MM.1S (cell line): ENCODE measurements at regions not wholly inside any gene's neighbourhood (a gene's known extent, or its start where the extent isn't known, plus 50 kb on each side); places are given as distances from the start of the nearest gene placed in this dataset.
A peak's percentile ranks its signal among the peaks of the same experiment; 100 is the strongest.

ENCODE experiments used
- DNase-seq: peaks from one replicate; pipeline ENCODE4 v3.0.0-alpha.2; 2015
- H2AFZ ChIP-seq: fragments of 300-600 bp; sonication (generic); 2 replicates; pipeline ENCODE4 v1.6.0; 2016; ENCODE audit warnings: antibody characterized with exemption, low read length
- H3F3A ChIP-seq: fragments of 300-600 bp; sonication (generic); 2 replicates; pipeline ENCODE4 v1.6.1; 2016; ENCODE audit warnings: mild to moderate bottlenecking, antibody characterized with exemption, low read length, moderate library complexity, mixed read lengths; ENCODE audit not compliant: insufficient read depth
- H3K27ac ChIP-seq: fragments of 300-600 bp; sonication (generic); 2 replicates; pipeline ENCODE4 v1.5.1; 2016; ENCODE audit warnings: mild to moderate bottlenecking, low read length
- H3K27me3 ChIP-seq: fragments of 300-600 bp; sonication (generic); replicated peaks from 2 replicates; pipeline ENCODE4 v1.6.0; 2016; ENCODE audit warnings: low read length; ENCODE audit not compliant: insufficient read depth
- H3K36me3 ChIP-seq: fragments of 300-600 bp; sonication (generic); replicated peaks from 2 replicates; pipeline ENCODE4 v1.6.1; 2016; ENCODE audit warnings: mild to moderate bottlenecking, low read length, mixed read lengths; ENCODE audit not compliant: insufficient read depth
- H3K4me1 ChIP-seq: fragments of 300-600 bp; sonication (generic); 2 replicates; pipeline ENCODE4 v1.6.1; 2016; ENCODE audit warnings: low read length, mixed read lengths
- H3K4me2 ChIP-seq: fragments of 300-600 bp; sonication (generic); 2 replicates; pipeline ENCODE4 v1.6.0; 2016; ENCODE audit warnings: low read depth, low read length
- H3K4me3 ChIP-seq: fragments of 300-600 bp; sonication (generic); 2 replicates; pipeline ENCODE4 v1.5.1; 2016; ENCODE audit warnings: low read length, mixed read lengths
- H3K79me2 ChIP-seq: fragments of 300-600 bp; sonication (generic); 2 replicates; pipeline ENCODE4 v1.6.1; 2016; ENCODE audit warnings: mixed run types, low read length, mixed read lengths
- H3K9ac ChIP-seq: fragments of 300-600 bp; sonication (generic); 2 replicates; pipeline ENCODE4 v1.6.1; 2016; ENCODE audit warnings: low read length, mixed read lengths
- H3K9me2 ChIP-seq: fragments of 300-600 bp; sonication (generic); replicated peaks from 2 replicates; pipeline ENCODE4 v1.6.1; 2016; ENCODE audit warnings: mild to moderate bottlenecking, low read length, mixed read lengths; ENCODE audit not compliant: insufficient read depth
- H3K9me3 ChIP-seq: fragments of 300-600 bp; sonication (generic); replicated peaks from 2 replicates; pipeline ENCODE4 v1.6.1; 2016; ENCODE audit warnings: mild to moderate bottlenecking, low read length, mixed read lengths; ENCODE audit not compliant: insufficient read depth
- H4K20me1 ChIP-seq: fragments of 300-600 bp; sonication (generic); 2 replicates; pipeline ENCODE4 v1.6.1; 2016; ENCODE audit warnings: mild to moderate bottlenecking, low read length, moderate library complexity, mixed read lengths; ENCODE audit not compliant: insufficient read depth
- EZH2 ChIP-seq: fragments of 300-600 bp; sonication (generic); optimal IDR thresholded peaks from 2 replicates; pipeline ENCODE3; 2017; ENCODE audit warnings: low read depth, mild to moderate bottlenecking, antibody characterized with exemption, low read length, mixed read lengths
- EZH2phosphoT487 ChIP-seq: fragments of 300-600 bp; sonication (generic); IDR thresholded peaks from 2 replicates; pipeline ENCODE4 v1.6.1; 2018; ENCODE audit warnings: antibody characterized with exemption, low read length
- TF ChIP-seq, protein P1 (sequence below): fragments of 300-600 bp; sonication (generic); IDR thresholded peaks from 2 replicates; pipeline ENCODE4 v1.5.1; 2016; ENCODE audit warnings: antibody characterized with exemption, low read length, mixed read lengths

DNA sequence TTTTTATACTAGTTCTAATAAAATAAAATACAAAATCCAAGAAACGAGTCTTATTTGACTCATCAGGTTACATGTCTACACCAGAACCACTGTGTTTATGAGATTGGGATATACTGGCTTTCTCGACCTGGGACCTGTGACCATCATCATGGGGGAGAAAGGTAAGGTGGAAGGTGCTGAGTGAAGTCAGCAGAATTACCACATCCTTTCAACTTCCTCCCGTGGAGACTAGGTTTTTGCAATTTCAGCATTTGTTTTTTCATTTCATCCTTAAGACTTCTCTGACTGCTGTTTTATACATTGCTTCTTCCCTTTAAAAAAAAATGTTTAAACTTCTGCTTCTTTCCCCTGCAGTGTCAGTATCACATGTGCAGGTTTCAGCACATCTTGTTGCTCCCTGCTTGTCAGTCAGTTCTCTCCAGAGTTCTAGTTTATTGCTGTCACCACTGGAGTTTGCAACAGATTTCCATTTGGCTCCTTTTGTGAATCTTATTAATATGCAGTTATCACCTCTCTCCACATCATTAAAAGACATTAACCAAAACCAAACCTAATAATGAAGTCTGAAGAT lies 60.4 kb upstream of the HAO2 start:
- H3K27ac ChIP-seq: peak overlapping the region; percentile 52; the same call in 1 of the 2 replicates
- no peaks in the 10 kb centered on the region for H4K20me1 ChIP-seq
- H3K36me3 ChIP-seq: no peaks in the 10 kb centered on the region
- peak overlapping the region; percentile 37 for H3K4me2 ChIP-seq
- H3K9ac ChIP-seq: no peak overlapping the region
- no peak overlapping the region for H3K4me3 ChIP-seq
- H3K4me1 ChIP-seq: peaks cover 7% of the 10 kb centered on the region; the same call in 1 of the 2 replicates
- no peaks in the 10 kb centered on the region for H3K9me2 ChIP-seq
- no peaks in the 10 kb centered on the region for H3K79me2 ChIP-seq
- DNase-seq: peak; percentile 56
- TF ChIP-seq, protein P1, sequence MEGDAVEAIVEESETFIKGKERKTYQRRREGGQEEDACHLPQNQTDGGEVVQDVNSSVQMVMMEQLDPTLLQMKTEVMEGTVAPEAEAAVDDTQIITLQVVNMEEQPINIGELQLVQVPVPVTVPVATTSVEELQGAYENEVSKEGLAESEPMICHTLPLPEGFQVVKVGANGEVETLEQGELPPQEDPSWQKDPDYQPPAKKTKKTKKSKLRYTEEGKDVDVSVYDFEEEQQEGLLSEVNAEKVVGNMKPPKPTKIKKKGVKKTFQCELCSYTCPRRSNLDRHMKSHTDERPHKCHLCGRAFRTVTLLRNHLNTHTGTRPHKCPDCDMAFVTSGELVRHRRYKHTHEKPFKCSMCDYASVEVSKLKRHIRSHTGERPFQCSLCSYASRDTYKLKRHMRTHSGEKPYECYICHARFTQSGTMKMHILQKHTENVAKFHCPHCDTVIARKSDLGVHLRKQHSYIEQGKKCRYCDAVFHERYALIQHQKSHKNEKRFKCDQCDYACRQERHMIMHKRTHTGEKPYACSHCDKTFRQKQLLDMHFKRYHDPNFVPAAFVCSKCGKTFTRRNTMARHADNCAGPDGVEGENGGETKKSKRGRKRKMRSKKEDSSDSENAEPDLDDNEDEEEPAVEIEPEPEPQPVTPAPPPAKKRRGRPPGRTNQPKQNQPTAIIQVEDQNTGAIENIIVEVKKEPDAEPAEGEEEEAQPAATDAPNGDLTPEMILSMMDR: no peak
- 0 out of 2 replicates have a peak, but pooled peaks cover 4% of the 10 kb centered on the region for H3F3A ChIP-seq
- H3K27me3 ChIP-seq: no peaks in the 10 kb centered on the region
- no peak overlapping the region for H2AFZ ChIP-seq
- H3K9me3 ChIP-seq: no peaks in the 10 kb centered on the region

DNA sequence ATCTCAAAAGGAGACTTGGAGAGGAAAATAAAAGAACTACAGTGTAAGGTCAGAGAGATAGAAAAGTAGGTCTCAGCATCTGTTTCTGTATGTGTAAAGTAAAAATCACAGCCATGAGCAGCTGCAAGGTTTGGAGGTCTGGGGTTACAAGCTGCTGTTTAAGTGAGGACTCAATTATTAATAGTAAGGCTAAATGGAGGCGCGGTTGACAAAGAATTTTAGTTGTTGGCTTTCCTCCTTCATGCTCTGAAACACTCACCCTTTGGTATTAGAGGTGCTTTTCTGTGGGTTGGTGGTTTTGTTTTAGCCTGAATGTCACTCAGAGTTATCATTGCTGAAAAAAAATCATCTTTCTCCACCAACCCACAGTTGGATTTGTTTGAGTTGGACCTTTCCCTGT lies 59.8 kb upstream of the HAO2 start:
- TF ChIP-seq, protein P1: no peak
- TF ChIP-seq EZH2phosphoT487: no peak
- no peak for TF ChIP-seq EZH2
- H3K9me3 ChIP-seq: no peaks in the 10 kb centered on the region
- H3K27ac ChIP-seq: peak overlapping the region; percentile 52; the same call in 1 of the 2 replicates
- peaks cover 7% of the 10 kb centered on the region; the same call in 1 of the 2 replicates for H3K4me1 ChIP-seq
- H3K4me3 ChIP-seq: no peak overlapping the region
- peak; percentile 37 for DNase-seq
- H3K36me3 ChIP-seq: no peaks in the 10 kb centered on the region
- H3K9ac ChIP-seq: no peak overlapping the region
- H3K79me2 ChIP-seq: no peaks in the 10 kb centered on the region
- H3K4me2 ChIP-seq: peak overlapping the region; percentile 37
- 0 out of 2 replicates have a peak, but pooled peaks cover 4% of the 10 kb centered on the region for H3F3A ChIP-seq
- no peak overlapping the region for H2AFZ ChIP-seq
- no peaks in the 10 kb centered on the region for H3K9me2 ChIP-seq
- no peaks in the 10 kb centered on the region for H3K27me3 ChIP-seq
- H4K20me1 ChIP-seq: no peaks in the 10 kb centered on the region

DNA sequence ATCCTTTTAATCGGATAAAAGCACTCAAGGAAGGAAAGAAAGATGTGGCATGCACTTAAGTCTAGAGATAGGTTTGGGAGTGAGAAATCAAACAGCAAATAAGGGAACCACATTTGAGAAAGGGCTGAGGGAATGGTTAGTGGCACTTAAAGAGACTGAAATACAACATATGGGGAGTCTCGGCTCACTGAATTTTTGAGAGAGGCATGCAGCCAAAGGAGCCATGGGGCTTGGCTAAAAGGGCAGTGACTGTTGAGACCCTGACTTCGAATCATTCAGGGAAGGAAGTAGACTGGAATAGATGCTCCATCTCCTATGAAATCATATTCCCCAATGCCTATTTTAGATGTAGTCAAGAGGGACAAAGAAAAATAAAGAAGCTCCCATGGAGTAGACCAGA lies 58.3 kb upstream of the HAO2 start:
- H3K27ac ChIP-seq: no peak overlapping the region
- H3K9me2 ChIP-seq: no peaks in the 10 kb centered on the region
- no peaks in the 10 kb centered on the region for H3K9me3 ChIP-seq
- DNase-seq: no peak
- H3K4me2 ChIP-seq: no peak overlapping the region
- H3K9ac ChIP-seq: no peak overlapping the region
- no peak overlapping the region for H2AFZ ChIP-seq
- H3F3A ChIP-seq: 0 out of 2 replicates have a peak, but pooled peaks cover 4% of the 10 kb centered on the region
- H4K20me1 ChIP-seq: no peaks in the 10 kb centered on the region
- no peaks in the 10 kb centered on the region for H3K27me3 ChIP-seq
- no peaks in the 10 kb centered on the region for H3K79me2 ChIP-seq
- no peak for TF ChIP-seq EZH2
- TF ChIP-seq, protein P1: no peak
- TF ChIP-seq EZH2phosphoT487: no peak
- H3K4me3 ChIP-seq: no peak overlapping the region
- H3K36me3 ChIP-seq: no peaks in the 10 kb centered on the region
- H3K4me1 ChIP-seq: peaks cover 7% of the 10 kb centered on the region; the same call in 1 of the 2 replicates
